Keratinocyte (primary cell): ENCODE measurements at regions not wholly inside any gene's neighbourhood (a gene's known extent, or its start where the extent isn't known, plus 50 kb on each side); places are given as distances from the start of the nearest gene placed in this dataset.

ENCODE experiments used
- DNase-seq: peaks from one replicate; pipeline ENCODE4 v3.0.0-alpha.2; 2011; ENCODE audit warnings: low read depth, missing footprints, low spot score
- FAIRE-seq: peaks from 2 replicates; lab custom pipeline; 2011; peaks lifted over from hg19 to GRCh38; lab: Jason Lieb, UNC
- H2AFZ ChIP-seq: 2 replicates; pipeline ENCODE4 v1.6.0; 2012; ENCODE audit warnings: low read length, control low read depth, inconsistent platforms; ENCODE audit not compliant: control insufficient read depth
- H3K27ac ChIP-seq: 2 replicates; pipeline ENCODE4 v1.5.1; 2011; ENCODE audit warnings: low read length; ENCODE audit not compliant: control insufficient read depth, insufficient read depth
- H3K27me3 ChIP-seq: 3 replicates; pipeline ENCODE4 v1.6.0; 2011; ENCODE audit warnings: low read length; ENCODE audit not compliant: control insufficient read depth, insufficient read depth; ENCODE audit errors: extremely low read depth
- H3K36me3 ChIP-seq, 2 experiments: 2 replicates in 1 of 2; 3 replicates in 1 of 2; pipeline ENCODE4 v1.5.1; 2011; ENCODE audit warnings: low read length in 2 of 2, mild to moderate bottlenecking in 1 of 2; ENCODE audit not compliant: control insufficient read depth in 2 of 2, insufficient read depth in 2 of 2; ENCODE audit errors: extremely low read depth in 1 of 2
- H3K4me1 ChIP-seq: 3 replicates; pipeline ENCODE4 v1.5.1; 2011; ENCODE audit warnings: low read length; ENCODE audit not compliant: control insufficient read depth, insufficient read depth; ENCODE audit errors: extremely low read depth
- H3K4me2 ChIP-seq: 3 replicates; pipeline ENCODE4 v1.6.0; 2011; ENCODE audit warnings: low read depth, low read length; ENCODE audit not compliant: control insufficient read depth, insufficient read depth; ENCODE audit errors: extremely low read depth
- H3K4me3 ChIP-seq, 3 experiments: fragments of 200-600 bp in 1 of 3; sonication (generic) in 1 of 3; 2 replicates in 2 of 3; 3 replicates in 1 of 3; pipeline ENCODE4 v1.5.1; 2011 to 2016; ENCODE audit warnings: low read length in 3 of 3, mild to moderate bottlenecking in 3 of 3, control low read depth in 2 of 3, inconsistent platforms in 1 of 3, low read depth in 1 of 3, mixed read lengths in 1 of 3, mixed run types in 1 of 3, moderate library complexity in 1 of 3; ENCODE audit not compliant: control insufficient read depth in 2 of 3, insufficient read depth in 2 of 3; ENCODE audit errors: extremely low read depth in 1 of 3
- H3K79me2 ChIP-seq: 2 replicates; pipeline ENCODE4 v1.6.0; 2012; ENCODE audit warnings: low read length; ENCODE audit not compliant: control insufficient read depth, insufficient read depth
- H3K9ac ChIP-seq: 3 replicates; pipeline ENCODE4 v1.6.0; 2011; ENCODE audit warnings: low read length; ENCODE audit not compliant: control insufficient read depth, insufficient read depth; ENCODE audit errors: extremely low read depth
- H3K9me1 ChIP-seq: 3 replicates; pipeline ENCODE4 v1.6.0; 2011; ENCODE audit warnings: low read length; ENCODE audit not compliant: control insufficient read depth, insufficient read depth; ENCODE audit errors: extremely low read depth
- H3K9me3 ChIP-seq: 2 replicates; pipeline ENCODE4 v1.5.1; 2012; ENCODE audit warnings: low read depth, low read length; ENCODE audit not compliant: control insufficient read depth
- H4K20me1 ChIP-seq: 3 replicates; pipeline ENCODE4 v1.6.0; 2011; ENCODE audit warnings: low read length; ENCODE audit not compliant: control insufficient read depth, insufficient read depth; ENCODE audit errors: extremely low read depth
- EZH2 ChIP-seq: IDR thresholded peaks from one replicate; pipeline ENCODE4 v1.6.1; 2012; ENCODE audit warnings: inconsistent platforms, mild to moderate bottlenecking, low read length, moderate library complexity
- dilution Hi-C: fragments of 300-500 bp; cut with MboI; formaldehyde crosslinking; loops from one replicate; pipeline ENCODE4 v1.7.0; 2020; ENCODE audit warnings: low sequenced_read_pairs; ENCODE audit not compliant: extremely low pct_ligation_motif_present
- TF ChIP-seq, protein P1 (sequence below), 3 experiments: IDR thresholded peaks in 1 of 3; conservative IDR thresholded peaks in 1 of 3; optimal IDR thresholded peaks in 1 of 3; 2 replicates in 2 of 3; 3 replicates in 1 of 3; pipeline versions ENCODE3 to v1.5.1; 2011; ENCODE audit warnings: low read length in 3 of 3, mild to moderate bottlenecking in 3 of 3, moderate library complexity in 2 of 3, control low read depth in 1 of 3, inconsistent platforms in 1 of 3; ENCODE audit not compliant: insufficient read depth in 2 of 3; ENCODE audit errors: extremely low read depth in 1 of 3

DNA sequence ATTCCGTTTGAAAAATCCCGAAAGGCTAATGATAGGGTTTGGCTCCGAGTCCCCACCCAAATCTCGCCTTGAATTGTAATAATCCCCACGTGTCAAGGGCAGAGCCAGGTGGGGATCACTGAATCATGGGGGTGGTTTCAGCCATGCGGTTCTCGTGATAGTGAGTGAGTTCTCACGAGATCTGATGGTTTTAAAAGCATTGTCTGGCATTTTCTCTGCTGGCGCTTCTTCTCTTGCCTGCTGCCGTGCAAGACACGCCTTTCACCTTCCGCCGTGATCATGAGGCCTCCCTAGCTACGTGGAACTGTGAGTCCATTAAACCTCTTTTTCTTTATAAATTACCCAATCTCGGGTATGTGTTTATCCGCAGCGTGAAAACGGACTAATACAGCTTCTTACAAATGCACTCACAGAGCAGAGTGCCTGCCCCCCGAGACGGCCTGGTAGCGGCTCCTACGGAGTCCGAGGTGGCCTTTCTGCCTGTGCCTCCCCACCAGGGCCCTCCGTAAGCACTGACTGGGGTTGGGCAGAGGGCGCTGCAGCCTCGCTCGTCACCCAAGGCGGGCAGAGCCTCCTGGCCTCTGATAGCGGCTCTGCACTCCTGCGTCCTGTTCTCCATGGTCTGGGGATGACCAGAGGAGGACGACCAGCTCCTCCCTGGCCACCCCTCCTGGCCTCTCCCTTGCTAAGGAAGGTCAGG lies 131.7 kb downstream of the FOXL1 start:
- Histone ChIP-seq H4K20me1 (no peaks in the 10 kb centered on the region), H3K79me2 (no peaks in the 10 kb centered on the region), H3K9me1 (no peaks in the 10 kb centered on the region), H3K27ac (no peak overlapping the region), H3K36me3 (no peaks in the 10 kb centered on the region), H3K9ac (no peak overlapping the region), H3K4me1 (no peaks in the 10 kb centered on the region), H3K4me3 (no peak overlapping the region), H3K27me3 (no peaks in the 10 kb centered on the region), H3K9me3 (peaks cover 2% of the 10 kb centered on the region), H3K4me2 (no peak overlapping the region), H2AFZ (no peak overlapping the region)
- DNase-seq = no peak
- dilution Hi-C loops = no loop called here
- FAIRE-seq = no peak
- no peak for TF ChIP-seq EZH2
- TF ChIP-seq, protein P1, sequence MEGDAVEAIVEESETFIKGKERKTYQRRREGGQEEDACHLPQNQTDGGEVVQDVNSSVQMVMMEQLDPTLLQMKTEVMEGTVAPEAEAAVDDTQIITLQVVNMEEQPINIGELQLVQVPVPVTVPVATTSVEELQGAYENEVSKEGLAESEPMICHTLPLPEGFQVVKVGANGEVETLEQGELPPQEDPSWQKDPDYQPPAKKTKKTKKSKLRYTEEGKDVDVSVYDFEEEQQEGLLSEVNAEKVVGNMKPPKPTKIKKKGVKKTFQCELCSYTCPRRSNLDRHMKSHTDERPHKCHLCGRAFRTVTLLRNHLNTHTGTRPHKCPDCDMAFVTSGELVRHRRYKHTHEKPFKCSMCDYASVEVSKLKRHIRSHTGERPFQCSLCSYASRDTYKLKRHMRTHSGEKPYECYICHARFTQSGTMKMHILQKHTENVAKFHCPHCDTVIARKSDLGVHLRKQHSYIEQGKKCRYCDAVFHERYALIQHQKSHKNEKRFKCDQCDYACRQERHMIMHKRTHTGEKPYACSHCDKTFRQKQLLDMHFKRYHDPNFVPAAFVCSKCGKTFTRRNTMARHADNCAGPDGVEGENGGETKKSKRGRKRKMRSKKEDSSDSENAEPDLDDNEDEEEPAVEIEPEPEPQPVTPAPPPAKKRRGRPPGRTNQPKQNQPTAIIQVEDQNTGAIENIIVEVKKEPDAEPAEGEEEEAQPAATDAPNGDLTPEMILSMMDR (optimal IDR thresholded peaks at IDR 0.05 in 1 of 3, IDR thresholded peaks at IDR 0.05 in 1 of 3, conservative IDR thresholded peaks at IDR 0.05 in 1 of 3; ENCODE audit: extremely low read depth in 1 of 3, insufficient read depth in 2 of 3, low read length in 3 of 3) = no peak

DNA sequence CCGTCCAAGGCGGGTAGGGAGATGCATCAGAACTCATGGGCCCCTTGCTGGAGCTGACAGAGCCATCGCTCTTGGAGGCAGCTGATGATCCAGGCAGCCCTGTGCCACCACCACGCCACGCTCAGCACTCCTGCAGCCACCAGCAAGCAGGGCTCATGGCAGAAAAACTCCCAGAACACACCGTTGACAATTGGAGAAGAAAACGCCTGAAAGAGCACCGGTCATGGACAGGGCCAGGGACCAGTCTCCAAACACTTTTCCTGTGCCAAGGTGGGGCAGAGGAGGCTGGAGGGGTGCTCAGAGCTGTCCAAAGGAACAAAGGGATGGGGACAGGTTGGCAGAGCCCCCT lies 132.2 kb downstream of the FOXL1 start:
- TF ChIP-seq, protein P1 (optimal IDR thresholded peaks at IDR 0.05 in 1 of 3, IDR thresholded peaks at IDR 0.05 in 1 of 3, conservative IDR thresholded peaks at IDR 0.05 in 1 of 3; ENCODE audit: extremely low read depth in 1 of 3, insufficient read depth in 2 of 3, low read length in 3 of 3) = no peak
- Histone ChIP-seq H3K36me3 (no peaks in the 10 kb centered on the region), H3K4me3 (no peak overlapping the region), H3K79me2 (no peaks in the 10 kb centered on the region), H3K4me2 (no peak overlapping the region), H3K27me3 (no peaks in the 10 kb centered on the region), H2AFZ (no peak overlapping the region), H3K9me3 (peaks cover 2% of the 10 kb centered on the region), H3K9ac (no peak overlapping the region), H4K20me1 (no peaks in the 10 kb centered on the region), H3K9me1 (no peaks in the 10 kb centered on the region), H3K4me1 (no peaks in the 10 kb centered on the region), H3K27ac (no peak overlapping the region)
- no peak for FAIRE-seq
- dilution Hi-C loops = no loop called here
- no peak for DNase-seq
